A673 (cell line): ENCODE measurements at regions not wholly inside any gene's neighbourhood (a gene's known extent, or its start where the extent isn't known, plus 50 kb on each side); places are given as distances from the start of the nearest gene placed in this dataset.

Source experiments
- BruUV-seq: library from RNA; stranded (reverse); fragments of 400-500 nt; replicated peaks from 2 replicates; lab custom pipeline; 2021; lab: Mats Ljungman, UMichigan
- CTCF ChIA-PET: fragments of 300-600 bp; sonication (Branson Sonifier 250); formaldehyde crosslinking; loops from one replicate; lab custom pipeline; 2022; ENCODE audit warnings: antibody characterized with exemption; lab: Charles Lee
- POLR2A ChIA-PET: fragments of 300-600 bp; sonication (Branson Sonifier 250); formaldehyde crosslinking; loops from one replicate; lab custom pipeline; 2022; ENCODE audit warnings: antibody characterized with exemption; ENCODE audit not compliant: low non-redundant PET; lab: Charles Lee
- DNase-seq: peaks from one replicate; pipeline ENCODE4 v3.0.0-alpha.2; 2015; ENCODE audit warnings: low spot score
- H3K27ac ChIP-seq: fragments of 200-600 bp; sonication (generic); 2 replicates; pipeline ENCODE4 v1.5.1; 2016; ENCODE audit warnings: mixed run types, low read depth, mild to moderate bottlenecking, mixed read lengths, antibody characterized with exemption, low read length; ENCODE audit not compliant: poor library complexity, severe bottlenecking
- H3K27me3 ChIP-seq: fragments of 200-600 bp; sonication (generic); replicated peaks from 2 replicates; pipeline ENCODE4 v1.6.1; 2017; ENCODE audit warnings: mixed run types, low read depth, mild to moderate bottlenecking, mixed read lengths, antibody characterized with exemption, low read length; ENCODE audit not compliant: insufficient read depth, poor library complexity
- H3K36me3 ChIP-seq: fragments of 200-600 bp; sonication (generic); 2 replicates; pipeline ENCODE4 v1.6.1; 2016; ENCODE audit warnings: mixed run types, mild to moderate bottlenecking, mixed read lengths, antibody characterized with exemption, low read length; ENCODE audit not compliant: insufficient read depth, poor library complexity, severe bottlenecking
- H3K4me1 ChIP-seq: fragments of 200-600 bp; sonication (generic); 2 replicates; pipeline ENCODE4 v1.6.1; 2017; ENCODE audit warnings: mixed run types, mild to moderate bottlenecking, mixed read lengths, antibody characterized with exemption, low read length; ENCODE audit not compliant: insufficient read depth, poor library complexity, severe bottlenecking
- H3K4me3 ChIP-seq: fragments of 200-600 bp; sonication (generic); 2 replicates; pipeline ENCODE4 v1.5.1; 2016; ENCODE audit warnings: low read depth, mixed run types, mild to moderate bottlenecking, mixed read lengths, low read length; ENCODE audit not compliant: poor library complexity, severe bottlenecking
- H3K9me3 ChIP-seq: fragments of 200-600 bp; sonication (generic); 2 replicates; pipeline ENCODE4 v1.6.1; 2016; ENCODE audit warnings: mixed run types, low read depth, mild to moderate bottlenecking, mixed read lengths, antibody characterized with exemption, low read length; ENCODE audit not compliant: poor library complexity, severe bottlenecking
- EZH2 ChIP-seq: fragments of 200-600 bp; sonication (generic); IDR thresholded peaks from 2 replicates; pipeline ENCODE4 v1.6.1; 2017; ENCODE audit warnings: borderline replicate concordance, low read depth, mild to moderate bottlenecking, mixed read lengths, antibody characterized with exemption, low read length; ENCODE audit not compliant: poor library complexity, severe bottlenecking
- intact Hi-C: fragments of 100-400 bp; cut with micrococcal nuclease; formaldehyde crosslinking; loops from one replicate; pipeline ENCODE4 v1.10.0; 2022; ENCODE audit not compliant: unreplicated experiment
- TF ChIP-seq, protein P1 (sequence below): fragments of 300-800, 200-600 bp; sonication (generic); conservative IDR thresholded peaks from 2 replicates; pipeline ENCODE4 v1.5.1; 2017; ENCODE audit warnings: low read depth, mild to moderate bottlenecking, antibody characterized with exemption, low read length, moderate library complexity, mixed read lengths

- ChIA-PET POLR2A (no interaction called here), CTCF (no interaction called here)
- intact Hi-C loops = no loop called here
- no peak for DNase-seq
- no peak overlapping the region for H3K4me3 ChIP-seq
- H3K36me3 ChIP-seq = no peaks in the 10 kb centered on the region
- peaks cover 17% of the 10 kb centered on the region for H3K27me3 ChIP-seq
- no peak overlapping the region for H3K27ac ChIP-seq
- H3K4me1 ChIP-seq = no peaks in the 10 kb centered on the region
- no TSS peak for BruUV-seq
- TF ChIP-seq EZH2 = no peak
- TF ChIP-seq, protein P1, sequence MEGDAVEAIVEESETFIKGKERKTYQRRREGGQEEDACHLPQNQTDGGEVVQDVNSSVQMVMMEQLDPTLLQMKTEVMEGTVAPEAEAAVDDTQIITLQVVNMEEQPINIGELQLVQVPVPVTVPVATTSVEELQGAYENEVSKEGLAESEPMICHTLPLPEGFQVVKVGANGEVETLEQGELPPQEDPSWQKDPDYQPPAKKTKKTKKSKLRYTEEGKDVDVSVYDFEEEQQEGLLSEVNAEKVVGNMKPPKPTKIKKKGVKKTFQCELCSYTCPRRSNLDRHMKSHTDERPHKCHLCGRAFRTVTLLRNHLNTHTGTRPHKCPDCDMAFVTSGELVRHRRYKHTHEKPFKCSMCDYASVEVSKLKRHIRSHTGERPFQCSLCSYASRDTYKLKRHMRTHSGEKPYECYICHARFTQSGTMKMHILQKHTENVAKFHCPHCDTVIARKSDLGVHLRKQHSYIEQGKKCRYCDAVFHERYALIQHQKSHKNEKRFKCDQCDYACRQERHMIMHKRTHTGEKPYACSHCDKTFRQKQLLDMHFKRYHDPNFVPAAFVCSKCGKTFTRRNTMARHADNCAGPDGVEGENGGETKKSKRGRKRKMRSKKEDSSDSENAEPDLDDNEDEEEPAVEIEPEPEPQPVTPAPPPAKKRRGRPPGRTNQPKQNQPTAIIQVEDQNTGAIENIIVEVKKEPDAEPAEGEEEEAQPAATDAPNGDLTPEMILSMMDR = no peak
- H3K9me3 ChIP-seq = no peaks in the 10 kb centered on the region
These were observed 128.3 kb downstream of the FOXA2 start for GRCh38 chr20:22456109-22456508.

GRCh38 chr20:22455259-22455658, 129.1 kb downstream of the FOXA2 start:
- BruUV-seq = no TSS peak
- no peaks in the 10 kb centered on the region for H3K9me3 ChIP-seq
- H3K27ac ChIP-seq = no peak overlapping the region
- peaks cover 17% of the 10 kb centered on the region for H3K27me3 ChIP-seq
- ChIA-PET POLR2A (no interaction called here), CTCF (no interaction called here)
- TF ChIP-seq, protein P1 = no peak
- no peak for TF ChIP-seq EZH2
- DNase-seq = no peak
- no peaks in the 10 kb centered on the region for H3K36me3 ChIP-seq
- intact Hi-C loops = no loop called here
- no peaks in the 10 kb centered on the region for H3K4me1 ChIP-seq
- no peak overlapping the region for H3K4me3 ChIP-seq

DNA sequence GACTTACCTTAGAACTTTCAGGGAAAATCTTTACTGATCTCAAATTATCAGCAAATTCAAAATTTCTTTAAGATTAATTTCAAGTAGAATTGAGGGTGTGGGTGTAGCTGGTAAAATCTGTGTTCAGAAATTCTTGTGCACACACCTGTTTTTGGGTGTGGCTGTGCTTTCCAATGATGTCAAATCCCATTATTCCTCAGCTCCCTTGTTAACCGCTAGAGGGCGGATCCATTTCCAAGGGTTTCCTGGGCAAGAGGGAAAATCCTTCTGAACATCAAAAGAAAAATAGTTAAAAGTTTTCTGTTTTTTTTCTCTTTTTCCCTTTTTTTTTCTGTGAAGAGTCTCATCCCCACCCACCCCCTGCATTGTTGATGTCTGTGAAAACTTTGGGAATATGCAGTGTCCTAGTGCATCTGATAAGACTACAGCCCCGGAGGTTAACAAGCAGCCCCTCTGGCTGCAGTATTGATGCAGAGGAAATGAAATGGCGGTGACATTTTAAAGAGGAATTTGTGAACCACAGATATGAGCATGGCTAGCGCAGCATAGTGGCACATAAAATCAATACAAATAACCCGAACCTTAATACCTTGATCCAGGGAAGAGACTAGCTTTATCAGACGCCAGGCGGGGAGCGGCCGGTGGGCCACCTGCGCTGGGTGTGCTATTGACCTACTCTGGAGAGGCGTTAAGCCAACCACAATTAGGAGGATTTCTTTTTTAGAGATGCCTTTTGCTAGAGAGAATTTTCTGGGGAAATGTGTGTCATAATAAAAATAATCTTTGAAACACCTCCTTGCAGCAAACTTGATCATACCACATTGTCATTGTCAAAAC, 130.9 kb downstream of the FOXA2 start:
- H3K27ac ChIP-seq = no peak overlapping the region
- TF ChIP-seq, protein P1 = peak; percentile 67
- TF ChIP-seq EZH2 = no peak
- H3K36me3 ChIP-seq = no peaks in the 10 kb centered on the region
- H3K4me3 ChIP-seq = no peak overlapping the region
- no TSS peak for BruUV-seq
- peaks cover 33% of the 10 kb centered on the region for H3K27me3 ChIP-seq
- ChIA-PET POLR2A (interaction anchor here (0.7 kb wide), 1 partner anchor 1031 kb away, joined by 3 read pairs; no protein-coding TSS in a partner anchor), CTCF (no interaction called here)
- intact Hi-C loops = no loop called here
- no peaks in the 10 kb centered on the region for H3K4me1 ChIP-seq
- peak; percentile 6 for DNase-seq
- no peaks in the 10 kb centered on the region for H3K9me3 ChIP-seq
